ENCODE measurements at regions not wholly inside any gene's neighbourhood (a gene's known extent, or its start where the extent isn't known, plus 50 kb on each side); places are given as distances from the start of the nearest gene placed in this dataset.

DNA sequence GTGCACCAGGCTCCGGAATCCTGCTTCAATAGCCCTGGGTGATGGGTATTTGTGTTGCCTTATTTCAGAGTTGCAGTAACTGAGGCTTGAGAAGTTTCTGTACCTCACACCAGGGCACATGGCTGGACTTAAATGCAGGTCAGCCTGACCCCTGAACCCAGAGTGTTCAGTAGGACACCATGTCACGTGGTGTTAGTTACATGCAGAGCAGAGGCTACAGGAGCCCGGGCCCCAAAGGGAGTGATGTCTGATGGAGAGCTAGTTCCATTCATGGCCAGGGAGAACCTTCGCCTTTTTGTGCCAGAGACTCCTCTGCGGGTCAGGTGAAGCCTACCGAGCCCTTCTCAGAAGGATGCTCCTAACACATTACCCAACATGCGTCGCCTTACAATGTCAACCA is 161.4 kb upstream of the CST7 start:
- ATAC-seq (ENCODE audit: low read depth in 2 of 2) (no peak), DNase-seq (no peak)
- Histone ChIP-seq H3K4me3 (ENCODE audit: low read depth, low read length) (no peak overlapping the region), H3K27ac (ENCODE audit: insufficient read depth, low read length, poor library complexity, severe bottlenecking) (no peak overlapping the region), H3K9me3 (ENCODE audit: control insufficient read depth in 2 of 2, low read length in 2 of 2) (no peaks in the 10 kb centered on the region), H3K4me1 (ENCODE audit: control insufficient read depth, insufficient read depth, low read length, poor library complexity, severe bottlenecking) (no peaks in the 10 kb centered on the region), H3K36me3 (ENCODE audit: control insufficient read depth, insufficient read depth, low read length) (no peaks in the 10 kb centered on the region), H3K27me3 (ENCODE audit: control insufficient read depth, insufficient read depth, low read length) (no peaks in the 10 kb centered on the region)
- Mint-ChIP-seq H3K27ac (no peak overlapping the region), H3K36me3 (no peaks in the 10 kb centered on the region), H3K4me3 (no peak overlapping the region), H3K4me1 (no peaks in the 10 kb centered on the region), H3K9me3 (peaks cover 0 to 4% (median 0%) of the 10 kb centered on the region in 7 donors), H3K27me3 (peaks cover 17% of the 10 kb centered on the region)

DNA sequence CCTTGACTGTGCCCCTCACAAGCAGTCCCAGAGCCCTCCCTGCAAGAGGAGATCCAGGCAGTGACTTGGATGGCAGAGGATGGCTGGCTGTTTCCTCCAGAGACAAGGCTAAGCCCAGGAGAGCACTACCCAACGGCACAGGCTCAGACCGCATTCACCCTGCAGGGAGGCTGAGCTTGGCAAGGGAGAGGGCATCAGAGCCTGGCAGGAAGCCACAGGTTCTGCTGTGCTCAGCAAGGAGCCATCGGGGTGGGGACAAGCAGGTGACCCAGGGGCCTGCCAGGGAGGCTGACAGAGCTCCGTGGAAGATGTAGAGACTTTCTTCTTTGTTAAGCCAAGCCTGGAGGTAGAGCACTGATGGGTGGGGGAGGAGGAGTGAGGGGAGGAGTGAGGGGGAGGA is 159.2 kb upstream of the CST7 start:
- no peaks in the 10 kb centered on the region for H3K9me3 ChIP-seq (ENCODE audit: control insufficient read depth in 2 of 2, low read length in 2 of 2)
- H3K36me3 ChIP-seq (ENCODE audit: control insufficient read depth, insufficient read depth, low read length): no peaks in the 10 kb centered on the region
- no peak for ATAC-seq (ENCODE audit: low read depth in 2 of 2)
- no peaks in the 10 kb centered on the region for H3K4me1 ChIP-seq (ENCODE audit: control insufficient read depth, insufficient read depth, low read length, poor library complexity, severe bottlenecking)
- peaks cover 13% of the 10 kb centered on the region for H3K27me3 Mint-ChIP-seq
- no peak overlapping the region for H3K27ac Mint-ChIP-seq
- H3K36me3 Mint-ChIP-seq: no peaks in the 10 kb centered on the region
- H3K4me3 Mint-ChIP-seq: no peak overlapping the region
- DNase-seq: no peak
- no peak overlapping the region for H3K4me3 ChIP-seq (ENCODE audit: low read depth, low read length)
- no peak overlapping the region for H3K27ac ChIP-seq (ENCODE audit: insufficient read depth, low read length, poor library complexity, severe bottlenecking)
- no peaks in the 10 kb centered on the region for H3K4me1 Mint-ChIP-seq
- no peaks in the 10 kb centered on the region for H3K27me3 ChIP-seq (ENCODE audit: control insufficient read depth, insufficient read depth, low read length)
- peaks cover 0 to 2% (median 0%) of the 10 kb centered on the region in 7 donors for H3K9me3 Mint-ChIP-seq

DNA sequence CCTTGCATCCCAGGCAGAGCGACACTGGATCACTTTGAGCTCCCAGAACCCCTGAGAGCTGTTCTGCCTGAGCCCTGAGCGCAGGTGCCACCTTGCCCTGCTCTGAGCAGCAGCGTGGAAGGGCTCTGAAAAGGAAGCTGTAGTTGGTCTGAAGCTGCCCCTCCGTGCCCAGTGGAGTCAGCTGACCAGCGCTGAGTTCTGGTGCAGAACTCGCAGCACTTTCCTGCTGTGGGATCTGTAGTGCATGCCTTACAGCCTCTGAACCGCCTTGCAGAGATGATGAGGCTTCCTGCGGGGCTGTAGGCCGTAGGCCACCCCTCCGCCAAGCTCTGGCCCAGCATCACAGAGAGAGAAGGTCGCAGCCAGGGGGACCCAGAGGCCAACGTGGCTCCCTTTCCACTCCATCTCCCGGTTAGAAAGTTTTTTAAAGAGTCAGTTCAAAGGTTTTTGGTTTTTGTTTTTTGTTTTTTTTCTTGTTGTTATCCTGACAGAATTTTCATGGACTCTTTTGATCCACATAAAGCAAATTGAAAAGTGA is 158.3 kb upstream of the CST7 start:
- Histone ChIP-seq H3K27me3 (ENCODE audit: control insufficient read depth, insufficient read depth, low read length) (no peaks in the 10 kb centered on the region), H3K4me1 (ENCODE audit: control insufficient read depth, insufficient read depth, low read length, poor library complexity, severe bottlenecking) (no peaks in the 10 kb centered on the region), H3K36me3 (ENCODE audit: control insufficient read depth, insufficient read depth, low read length) (no peaks in the 10 kb centered on the region), H3K9me3 (ENCODE audit: control insufficient read depth in 2 of 2, low read length in 2 of 2) (no peaks in the 10 kb centered on the region), H3K4me3 (ENCODE audit: low read depth, low read length) (no peak overlapping the region), H3K27ac (ENCODE audit: insufficient read depth, low read length, poor library complexity, severe bottlenecking) (no peak overlapping the region)
- Mint-ChIP-seq H3K9me3 (peaks cover 0 to 2% (median 0%) of the 10 kb centered on the region in 7 donors), H3K36me3 (no peaks in the 10 kb centered on the region), H3K4me3 (no peak overlapping the region), H3K4me1 (no peaks in the 10 kb centered on the region), H3K27ac (no peak overlapping the region), H3K27me3 (peaks cover 13% of the 10 kb centered on the region)
- no peak for DNase-seq
- no peak for ATAC-seq (ENCODE audit: low read depth in 2 of 2)

DNA sequence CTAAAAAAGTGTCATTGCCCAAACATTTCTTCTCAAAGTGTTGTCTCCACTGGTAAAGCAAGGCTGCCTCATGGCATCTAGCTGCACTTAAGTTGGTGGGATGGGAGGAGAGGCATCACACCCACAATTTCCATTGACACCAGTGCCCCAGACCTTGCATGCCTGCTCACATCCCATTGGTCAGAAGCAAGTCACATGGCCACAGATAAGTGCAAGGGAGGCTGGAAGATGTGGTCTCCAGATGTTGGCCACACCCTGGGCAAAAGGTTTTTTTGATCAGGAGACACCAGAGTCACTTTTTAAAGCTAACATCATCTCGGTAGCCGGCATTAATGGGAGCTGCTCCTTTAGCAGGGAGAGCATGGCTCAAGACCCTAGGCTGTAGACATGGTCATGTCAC is 157.1 kb upstream of the CST7 start:
- H3K27me3 Mint-ChIP-seq: peaks cover 13% of the 10 kb centered on the region
- no peak overlapping the region for H3K4me3 ChIP-seq (ENCODE audit: low read depth, low read length)
- H3K9me3 Mint-ChIP-seq: peaks cover 0 to 2% (median 0%) of the 10 kb centered on the region in 7 donors
- no peak for ATAC-seq (ENCODE audit: low read depth in 2 of 2)
- no peaks in the 10 kb centered on the region for H3K4me1 Mint-ChIP-seq
- no peaks in the 10 kb centered on the region for H3K27me3 ChIP-seq (ENCODE audit: control insufficient read depth, insufficient read depth, low read length)
- H3K4me1 ChIP-seq (ENCODE audit: control insufficient read depth, insufficient read depth, low read length, poor library complexity, severe bottlenecking): no peaks in the 10 kb centered on the region
- H3K27ac Mint-ChIP-seq: no peak overlapping the region
- no peaks in the 10 kb centered on the region for H3K9me3 ChIP-seq (ENCODE audit: control insufficient read depth in 2 of 2, low read length in 2 of 2)
- DNase-seq: no peak
- no peak overlapping the region for H3K4me3 Mint-ChIP-seq
- H3K36me3 Mint-ChIP-seq: no peaks in the 10 kb centered on the region
- no peaks in the 10 kb centered on the region for H3K36me3 ChIP-seq (ENCODE audit: control insufficient read depth, insufficient read depth, low read length)
- no peak overlapping the region for H3K27ac ChIP-seq (ENCODE audit: insufficient read depth, low read length, poor library complexity, severe bottlenecking)

GRCh38 chr20:24792641-24793495 is 156.2 kb upstream of the CST7 start:
- Histone ChIP-seq H3K27ac (ENCODE audit: insufficient read depth, low read length, poor library complexity, severe bottlenecking) (no peak overlapping the region), H3K9me3 (ENCODE audit: control insufficient read depth in 2 of 2, low read length in 2 of 2) (no peaks in the 10 kb centered on the region), H3K36me3 (ENCODE audit: control insufficient read depth, insufficient read depth, low read length) (no peaks in the 10 kb centered on the region), H3K4me1 (ENCODE audit: control insufficient read depth, insufficient read depth, low read length, poor library complexity, severe bottlenecking) (no peaks in the 10 kb centered on the region), H3K27me3 (ENCODE audit: control insufficient read depth, insufficient read depth, low read length) (no peaks in the 10 kb centered on the region), H3K4me3 (ENCODE audit: low read depth, low read length) (no peak overlapping the region)
- Mint-ChIP-seq H3K36me3 (no peaks in the 10 kb centered on the region), H3K9me3 (peaks cover 0 to 2% (median 0%) of the 10 kb centered on the region in 7 donors), H3K27ac (no peak overlapping the region), H3K27me3 (peaks cover 8% of the 10 kb centered on the region), H3K4me1 (no peaks in the 10 kb centered on the region), H3K4me3 (no peak overlapping the region)
- ATAC-seq (ENCODE audit: low read depth in 2 of 2) (no peak), DNase-seq (no peak)

DNA sequence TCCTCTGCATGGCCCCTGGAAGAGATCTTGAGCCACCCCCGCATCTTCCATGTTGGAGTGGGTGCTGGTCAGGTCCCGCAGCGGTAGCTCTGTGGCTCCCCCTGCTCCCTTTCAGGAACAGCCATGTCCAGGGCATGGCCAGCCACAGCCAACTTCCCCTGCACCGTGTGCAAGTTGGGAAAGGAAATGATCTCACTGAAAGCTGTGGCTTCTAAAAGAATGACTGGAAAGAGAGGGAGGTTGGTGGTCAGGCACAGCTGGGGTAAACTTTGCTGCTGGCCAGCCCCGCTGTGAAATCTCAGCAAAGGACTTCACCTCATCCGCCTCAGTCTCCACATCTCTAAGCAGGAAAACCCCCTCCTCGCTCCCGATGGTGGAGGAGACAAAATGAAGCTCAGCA is 153.6 kb upstream of the CST7 start:
- no peaks in the 10 kb centered on the region for H3K4me1 Mint-ChIP-seq

GRCh38 chr20:24796236-24796635 is 152.8 kb upstream of the CST7 start:
- H3K27ac Mint-ChIP-seq: no peak overlapping the region
- H3K4me1 Mint-ChIP-seq: no peaks in the 10 kb centered on the region
- no peaks in the 10 kb centered on the region for H3K36me3 Mint-ChIP-seq
- peaks cover 0 to 2% (median 0%) of the 10 kb centered on the region in 7 donors for H3K9me3 Mint-ChIP-seq
- Histone ChIP-seq H3K9me3 (ENCODE audit: control insufficient read depth in 2 of 2, low read length in 2 of 2) (no peaks in the 10 kb centered on the region), H3K36me3 (ENCODE audit: control insufficient read depth, insufficient read depth, low read length) (no peaks in the 10 kb centered on the region), H3K4me1 (ENCODE audit: control insufficient read depth, insufficient read depth, low read length, poor library complexity, severe bottlenecking) (no peaks in the 10 kb centered on the region), H3K4me3 (ENCODE audit: low read depth, low read length) (no peak overlapping the region), H3K27ac (ENCODE audit: insufficient read depth, low read length, poor library complexity, severe bottlenecking) (no peak overlapping the region), H3K27me3 (ENCODE audit: control insufficient read depth, insufficient read depth, low read length) (no peaks in the 10 kb centered on the region)
- DNase-seq (no peak), ATAC-seq (ENCODE audit: low read depth in 2 of 2) (no peak)
- peaks cover 2% of the 10 kb centered on the region for H3K27me3 Mint-ChIP-seq
- peak overlapping the region in 1 of 4 donors; percentile 23 for H3K4me3 Mint-ChIP-seq

More for the DNA sequence above, 153.6 kb upstream of the CST7 start:
- Mint-ChIP-seq H3K27me3 (peaks cover 4% of the 10 kb centered on the region), H3K36me3 (no peaks in the 10 kb centered on the region), H3K9me3 (peaks cover 0 to 2% (median 0%) of the 10 kb centered on the region in 7 donors), H3K4me3 (no peak overlapping the region), H3K27ac (no peak overlapping the region)
- H3K4me1 ChIP-seq (ENCODE audit: control insufficient read depth, insufficient read depth, low read length, poor library complexity, severe bottlenecking): no peaks in the 10 kb centered on the region
- DNase-seq (no peak), ATAC-seq (ENCODE audit: low read depth in 2 of 2) (no peak)
- no peaks in the 10 kb centered on the region for H3K9me3 ChIP-seq (ENCODE audit: control insufficient read depth in 2 of 2, low read length in 2 of 2)
- H3K27me3 ChIP-seq (ENCODE audit: control insufficient read depth, insufficient read depth, low read length): no peaks in the 10 kb centered on the region
- H3K4me3 ChIP-seq (ENCODE audit: low read depth, low read length): no peak overlapping the region
- H3K36me3 ChIP-seq (ENCODE audit: control insufficient read depth, insufficient read depth, low read length): no peaks in the 10 kb centered on the region
- H3K27ac ChIP-seq (ENCODE audit: insufficient read depth, low read length, poor library complexity, severe bottlenecking): no peak overlapping the region

- Mint-ChIP-seq H3K27ac (peak overlapping the region in 1 of 3 donors; percentile 26), H3K27me3 (no peaks in the 10 kb centered on the region), H3K36me3 (no peaks in the 10 kb centered on the region), H3K4me3 (no peak overlapping the region), H3K9me3 (no peaks in the 10 kb centered on the region), H3K4me1 (no peaks in the 10 kb centered on the region)
- Histone ChIP-seq H3K27me3 (ENCODE audit: control insufficient read depth, insufficient read depth, low read length) (no peaks in the 10 kb centered on the region), H3K36me3 (ENCODE audit: control insufficient read depth, insufficient read depth, low read length) (no peaks in the 10 kb centered on the region), H3K27ac (ENCODE audit: insufficient read depth, low read length, poor library complexity, severe bottlenecking) (no peak overlapping the region), H3K4me3 (ENCODE audit: low read depth, low read length) (no peak overlapping the region), H3K4me1 (ENCODE audit: control insufficient read depth, insufficient read depth, low read length, poor library complexity, severe bottlenecking) (no peaks in the 10 kb centered on the region), H3K9me3 (ENCODE audit: control insufficient read depth in 2 of 2, low read length in 2 of 2) (no peaks in the 10 kb centered on the region)
- DNase-seq: no peak
- no peak for ATAC-seq (ENCODE audit: low read depth in 2 of 2)
These were observed 152.0 kb upstream of the CST7 start for GRCh38 chr20:24797113-24797512.
